ENCODE measurements at regions not wholly inside any gene's neighbourhood (a gene's known extent, or its start where the extent isn't known, plus 50 kb on each side); places are given as distances from the start of the nearest gene placed in this dataset.

- no peak for TF ChIP-seq CTCF (IDR thresholded peaks at IDR 0.05; ENCODE audit: control extremely low read depth, extremely low read depth, low read depth, missing control alignments)
- ChIA-PET CTCF (no interaction called here), POLR2A (no interaction called here)
Measured at GRCh38 chr15:73001840-73002239, 50.4 kb upstream of the NEO1 start.

DNA sequence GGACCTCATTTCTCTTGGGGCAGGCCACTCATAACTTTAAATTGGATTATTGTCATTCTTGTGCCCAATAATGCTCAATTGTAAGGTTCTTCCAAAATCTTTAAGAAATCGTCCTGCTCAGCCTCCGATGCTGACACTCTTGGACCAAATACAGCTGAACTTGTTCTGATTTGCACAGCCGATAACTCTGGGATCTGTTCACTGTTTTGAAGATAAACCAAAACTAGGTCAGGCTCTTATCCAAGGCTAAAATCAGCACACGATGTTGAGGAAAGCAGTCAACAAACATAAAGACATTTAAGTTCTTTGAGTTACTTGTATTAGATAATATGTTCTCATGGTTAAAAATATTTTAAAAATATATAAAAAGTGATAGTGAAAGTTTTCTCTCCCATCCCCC is 52.0 kb upstream of the NEO1 start:
- no peak for TF ChIP-seq CTCF (IDR thresholded peaks at IDR 0.05; ENCODE audit: control extremely low read depth, extremely low read depth, low read depth, missing control alignments)
- DNase-seq (ENCODE audit: extremely low spot score): no peak
- POLR2A ChIA-PET: no interaction called here
- CTCF ChIA-PET: no interaction called here

More at GRCh38 chr15:73001840-73002239, 50.4 kb upstream of the NEO1 start:
- no peak for DNase-seq (ENCODE audit: extremely low spot score)

DNA sequence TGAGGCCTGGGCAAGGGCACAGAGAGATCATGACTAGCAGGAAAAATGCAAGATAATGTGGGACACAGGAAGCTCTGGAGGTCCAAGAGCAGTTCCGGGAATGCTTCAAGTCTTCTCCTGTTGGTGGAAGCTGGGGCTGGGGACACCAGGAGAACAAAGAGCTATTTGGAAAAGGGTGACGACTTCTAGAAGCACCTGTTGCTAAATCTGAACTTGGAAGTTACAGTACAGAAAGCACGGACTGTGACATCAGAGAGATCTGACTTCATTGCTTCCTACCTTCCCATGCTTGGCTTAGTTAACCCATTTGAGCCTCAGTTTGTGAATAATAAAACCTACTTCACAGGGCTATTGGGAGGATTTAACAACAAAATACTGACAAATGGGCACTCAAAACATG is 52.7 kb upstream of the NEO1 start:
- TF ChIP-seq CTCF (IDR thresholded peaks at IDR 0.05; ENCODE audit: control extremely low read depth, extremely low read depth, low read depth, missing control alignments): no peak
- POLR2A ChIA-PET: no interaction called here
- DNase-seq (ENCODE audit: extremely low spot score): no peak
- CTCF ChIA-PET: no interaction called here

GRCh38 chr15:72998681-72999466 is 53.4 kb upstream of the NEO1 start:
- CTCF ChIA-PET: no interaction called here
- no peak for TF ChIP-seq CTCF (IDR thresholded peaks at IDR 0.05; ENCODE audit: control extremely low read depth, extremely low read depth, low read depth, missing control alignments)
- no peak for DNase-seq (ENCODE audit: extremely low spot score)
- POLR2A ChIA-PET: no interaction called here

DNA sequence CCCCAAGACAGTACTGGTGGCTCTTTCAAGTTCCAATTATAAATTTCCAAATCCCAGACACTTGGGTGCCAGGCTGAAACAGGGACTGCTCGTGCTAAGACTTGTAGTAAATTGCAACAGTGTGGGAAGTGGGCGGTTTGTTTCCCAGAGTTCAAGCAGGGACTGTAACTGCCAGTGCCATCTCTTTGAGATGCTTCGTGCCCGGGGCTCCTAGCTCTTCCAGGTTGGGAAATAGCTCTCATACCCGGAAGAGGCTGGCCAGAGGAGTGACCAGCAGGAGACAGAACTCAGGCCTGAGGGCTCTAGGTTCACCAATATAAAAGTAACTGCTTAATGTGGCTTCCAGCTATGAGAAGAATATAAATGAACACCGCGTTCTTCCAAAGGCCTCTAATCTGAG is 54.0 kb upstream of the NEO1 start:
- CTCF ChIA-PET: no interaction called here

GRCh38 chr15:72995849-72996248 is 56.4 kb upstream of the NEO1 start:
- POLR2A ChIA-PET: no interaction called here
- no peak for TF ChIP-seq CTCF (IDR thresholded peaks at IDR 0.05; ENCODE audit: control extremely low read depth, extremely low read depth, low read depth, missing control alignments)
- no peak for DNase-seq (ENCODE audit: extremely low spot score)
- CTCF ChIA-PET: interaction anchor here (1.2 kb wide), 1 partner anchor 14 kb away, joined by 3 read pairs; no protein-coding TSS in a partner anchor

More for the DNA sequence above, 54.0 kb upstream of the NEO1 start:
- TF ChIP-seq CTCF (IDR thresholded peaks at IDR 0.05; ENCODE audit: control extremely low read depth, extremely low read depth, low read depth, missing control alignments): no peak
- POLR2A ChIA-PET: no interaction called here
- DNase-seq (ENCODE audit: extremely low spot score): no peak

Data from GM10248 (cell line).